MM.1S (cell line): ENCODE measurements at regions not wholly inside any gene's neighbourhood (a gene's known extent, or its start where the extent isn't known, plus 50 kb on each side); places are given as distances from the start of the nearest gene placed in this dataset.

Experiments used
- DNase-seq: peaks from one replicate; pipeline ENCODE4 v3.0.0-alpha.2; 2015
- H2AFZ ChIP-seq: fragments of 300-600 bp; sonication (generic); 2 replicates; pipeline ENCODE4 v1.6.0; 2016; ENCODE audit warnings: antibody characterized with exemption, low read length
- H3F3A ChIP-seq: fragments of 300-600 bp; sonication (generic); 2 replicates; pipeline ENCODE4 v1.6.1; 2016; ENCODE audit warnings: mild to moderate bottlenecking, antibody characterized with exemption, low read length, moderate library complexity, mixed read lengths; ENCODE audit not compliant: insufficient read depth
- H3K27ac ChIP-seq: fragments of 300-600 bp; sonication (generic); 2 replicates; pipeline ENCODE4 v1.5.1; 2016; ENCODE audit warnings: mild to moderate bottlenecking, low read length
- H3K27me3 ChIP-seq: fragments of 300-600 bp; sonication (generic); replicated peaks from 2 replicates; pipeline ENCODE4 v1.6.0; 2016; ENCODE audit warnings: low read length; ENCODE audit not compliant: insufficient read depth
- H3K36me3 ChIP-seq: fragments of 300-600 bp; sonication (generic); replicated peaks from 2 replicates; pipeline ENCODE4 v1.6.1; 2016; ENCODE audit warnings: mild to moderate bottlenecking, low read length, mixed read lengths; ENCODE audit not compliant: insufficient read depth
- H3K4me1 ChIP-seq: fragments of 300-600 bp; sonication (generic); 2 replicates; pipeline ENCODE4 v1.6.1; 2016; ENCODE audit warnings: low read length, mixed read lengths
- H3K4me2 ChIP-seq: fragments of 300-600 bp; sonication (generic); 2 replicates; pipeline ENCODE4 v1.6.0; 2016; ENCODE audit warnings: low read depth, low read length
- H3K4me3 ChIP-seq: fragments of 300-600 bp; sonication (generic); 2 replicates; pipeline ENCODE4 v1.5.1; 2016; ENCODE audit warnings: low read length, mixed read lengths
- H3K79me2 ChIP-seq: fragments of 300-600 bp; sonication (generic); 2 replicates; pipeline ENCODE4 v1.6.1; 2016; ENCODE audit warnings: mixed run types, low read length, mixed read lengths
- H3K9ac ChIP-seq: fragments of 300-600 bp; sonication (generic); 2 replicates; pipeline ENCODE4 v1.6.1; 2016; ENCODE audit warnings: low read length, mixed read lengths
- H3K9me2 ChIP-seq: fragments of 300-600 bp; sonication (generic); replicated peaks from 2 replicates; pipeline ENCODE4 v1.6.1; 2016; ENCODE audit warnings: mild to moderate bottlenecking, low read length, mixed read lengths; ENCODE audit not compliant: insufficient read depth
- H3K9me3 ChIP-seq: fragments of 300-600 bp; sonication (generic); replicated peaks from 2 replicates; pipeline ENCODE4 v1.6.1; 2016; ENCODE audit warnings: mild to moderate bottlenecking, low read length, mixed read lengths; ENCODE audit not compliant: insufficient read depth
- H4K20me1 ChIP-seq: fragments of 300-600 bp; sonication (generic); 2 replicates; pipeline ENCODE4 v1.6.1; 2016; ENCODE audit warnings: mild to moderate bottlenecking, low read length, moderate library complexity, mixed read lengths; ENCODE audit not compliant: insufficient read depth
- EZH2 ChIP-seq: fragments of 300-600 bp; sonication (generic); optimal IDR thresholded peaks from 2 replicates; pipeline ENCODE3; 2017; ENCODE audit warnings: low read depth, mild to moderate bottlenecking, antibody characterized with exemption, low read length, mixed read lengths
- EZH2phosphoT487 ChIP-seq: fragments of 300-600 bp; sonication (generic); IDR thresholded peaks from 2 replicates; pipeline ENCODE4 v1.6.1; 2018; ENCODE audit warnings: antibody characterized with exemption, low read length
- TF ChIP-seq, protein P1 (sequence below): fragments of 300-600 bp; sonication (generic); IDR thresholded peaks from 2 replicates; pipeline ENCODE4 v1.5.1; 2016; ENCODE audit warnings: antibody characterized with exemption, low read length, mixed read lengths

- Histone ChIP-seq H3K4me3 (no peak overlapping the region), H3K79me2 (no peaks in the 10 kb centered on the region), H3K9ac (no peak overlapping the region), H3K36me3 (no peaks in the 10 kb centered on the region), H4K20me1 (no peaks in the 10 kb centered on the region), H3K27me3 (no peaks in the 10 kb centered on the region), H2AFZ (no peak overlapping the region), H3K27ac (no peak overlapping the region), H3K9me2 (no peaks in the 10 kb centered on the region), H3F3A (no peaks in the 10 kb centered on the region), H3K4me1 (no peaks in the 10 kb centered on the region), H3K9me3 (no peaks in the 10 kb centered on the region), H3K4me2 (no peak overlapping the region)
- TF ChIP-seq EZH2 (no peak), EZH2phosphoT487 (no peak)
- TF ChIP-seq, protein P1, sequence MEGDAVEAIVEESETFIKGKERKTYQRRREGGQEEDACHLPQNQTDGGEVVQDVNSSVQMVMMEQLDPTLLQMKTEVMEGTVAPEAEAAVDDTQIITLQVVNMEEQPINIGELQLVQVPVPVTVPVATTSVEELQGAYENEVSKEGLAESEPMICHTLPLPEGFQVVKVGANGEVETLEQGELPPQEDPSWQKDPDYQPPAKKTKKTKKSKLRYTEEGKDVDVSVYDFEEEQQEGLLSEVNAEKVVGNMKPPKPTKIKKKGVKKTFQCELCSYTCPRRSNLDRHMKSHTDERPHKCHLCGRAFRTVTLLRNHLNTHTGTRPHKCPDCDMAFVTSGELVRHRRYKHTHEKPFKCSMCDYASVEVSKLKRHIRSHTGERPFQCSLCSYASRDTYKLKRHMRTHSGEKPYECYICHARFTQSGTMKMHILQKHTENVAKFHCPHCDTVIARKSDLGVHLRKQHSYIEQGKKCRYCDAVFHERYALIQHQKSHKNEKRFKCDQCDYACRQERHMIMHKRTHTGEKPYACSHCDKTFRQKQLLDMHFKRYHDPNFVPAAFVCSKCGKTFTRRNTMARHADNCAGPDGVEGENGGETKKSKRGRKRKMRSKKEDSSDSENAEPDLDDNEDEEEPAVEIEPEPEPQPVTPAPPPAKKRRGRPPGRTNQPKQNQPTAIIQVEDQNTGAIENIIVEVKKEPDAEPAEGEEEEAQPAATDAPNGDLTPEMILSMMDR = no peak
- DNase-seq = no peak
These were observed 251.1 kb downstream of the DAD1 start for GRCh38 chr14:22337938-22338337.

GRCh38 chr14:22337521-22337920 lies 251.5 kb downstream of the DAD1 start:
- Histone ChIP-seq H3K4me2 (no peak overlapping the region), H3K4me3 (no peak overlapping the region), H3K36me3 (no peaks in the 10 kb centered on the region), H4K20me1 (no peaks in the 10 kb centered on the region), H3F3A (no peaks in the 10 kb centered on the region), H2AFZ (no peak overlapping the region), H3K79me2 (no peaks in the 10 kb centered on the region), H3K27ac (no peak overlapping the region), H3K4me1 (no peaks in the 10 kb centered on the region), H3K9me2 (no peaks in the 10 kb centered on the region), H3K9ac (no peak overlapping the region), H3K27me3 (no peaks in the 10 kb centered on the region), H3K9me3 (no peaks in the 10 kb centered on the region)
- TF ChIP-seq, protein P1 = no peak
- TF ChIP-seq EZH2phosphoT487 (no peak), EZH2 (no peak)
- DNase-seq = no peak

DNA sequence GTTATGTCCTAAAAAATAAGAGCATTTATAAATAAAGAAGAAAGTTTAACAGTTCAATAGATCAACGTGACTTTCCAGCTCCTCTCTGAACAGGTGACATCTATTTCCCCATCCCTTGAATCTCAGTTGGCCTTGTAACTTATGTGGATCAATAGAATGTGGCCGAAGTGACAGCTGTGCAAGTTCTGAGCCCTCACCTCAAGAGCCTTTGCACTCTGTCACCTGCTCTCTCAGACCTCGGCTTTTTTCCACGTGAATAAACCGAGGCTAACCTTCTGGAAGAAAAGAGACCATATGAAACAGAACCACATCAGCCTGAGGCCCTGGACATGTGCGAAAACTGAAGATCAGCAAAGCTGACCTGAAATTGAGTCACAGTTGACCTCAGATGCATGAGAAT lies 253.0 kb downstream of the DAD1 start:
- H3K4me3 ChIP-seq = no peak overlapping the region
- no peak overlapping the region for H2AFZ ChIP-seq
- TF ChIP-seq, protein P1 = no peak
- TF ChIP-seq EZH2 = no peak
- no peak for TF ChIP-seq EZH2phosphoT487
- H3K4me1 ChIP-seq = no peaks in the 10 kb centered on the region
- no peaks in the 10 kb centered on the region for H3K9me2 ChIP-seq
- H3K27me3 ChIP-seq = no peaks in the 10 kb centered on the region
- H3K36me3 ChIP-seq = no peaks in the 10 kb centered on the region
- H3F3A ChIP-seq = no peaks in the 10 kb centered on the region
- H3K9me3 ChIP-seq = no peaks in the 10 kb centered on the region
- no peaks in the 10 kb centered on the region for H3K79me2 ChIP-seq
- no peak overlapping the region for H3K4me2 ChIP-seq
- H3K9ac ChIP-seq = no peak overlapping the region
- no peak for DNase-seq
- H3K27ac ChIP-seq = no peak overlapping the region
- no peaks in the 10 kb centered on the region for H4K20me1 ChIP-seq
